Ramos (cell line): ENCODE measurements at regions not wholly inside any gene's neighbourhood (a gene's known extent, or its start where the extent isn't known, plus 50 kb on each side); places are given as distances from the start of the nearest gene placed in this dataset.
"Not testable (repeated sequence)": the region's sequence is repeated elsewhere in the genome, so short reads cannot be mapped to it uniquely, and the experiment has no call there.

Source experiments
- in situ Hi-C: fragments of 300-500 bp; cut with MboI; formaldehyde crosslinking; loops from one replicate; pipeline ENCODE4 v1.14.3; 2022; ENCODE audit warnings: low sequenced_read_pairs; ENCODE audit not compliant: unreplicated experiment

- in situ Hi-C loops = loop anchor here (25.0 kb wide), 1 partner anchor 143 kb away; no protein-coding TSS in a partner anchor
Measured at GRCh38 chr20:29318871-29319461, 1938.5 kb upstream of the DEFB115 start.

GRCh38 chr20:29319725-29320124 lies 1937.7 kb upstream of the DEFB115 start:
- in situ Hi-C loops = loop anchor here (25.0 kb wide), 1 partner anchor 143 kb away; no protein-coding TSS in a partner anchor

- in situ Hi-C loops = loop anchor here (25.0 kb wide), 1 partner anchor 142 kb away; no protein-coding TSS in a partner anchor
Measured at GRCh38 chr20:29320216-29320949, 1937.1 kb upstream of the DEFB115 start.

GRCh38 chr20:29323631-29324515 lies 1933.6 kb upstream of the DEFB115 start:
- in situ Hi-C loops = loop anchor here (25.0 kb wide), 1 partner anchor 138 kb away; no protein-coding TSS in a partner anchor

- in situ Hi-C loops = loop anchor here (25.0 kb wide), 1 partner anchor 138 kb away; no protein-coding TSS in a partner anchor
Measured at GRCh38 chr20:29324516-29325303, 1932.8 kb upstream of the DEFB115 start.

GRCh38 chr20:29325304-29325640 lies 1932.2 kb upstream of the DEFB115 start:
- in situ Hi-C loops = no loop called here

- in situ Hi-C loops = not testable (repeated sequence)
Measured at GRCh38 chr20:29325781-29326180, 1931.7 kb upstream of the DEFB115 start.

- in situ Hi-C loops = no loop called here
Measured at GRCh38 chr20:29326376-29327070, 1930.9 kb upstream of the DEFB115 start.

- in situ Hi-C loops = not testable (repeated sequence)
Measured at GRCh38 chr20:29327600-29328420, 1929.7 kb upstream of the DEFB115 start.

GRCh38 chr20:29330429-29331115 lies 1926.9 kb upstream of the DEFB115 start:
- in situ Hi-C loops = not testable (repeated sequence)

GRCh38 chr20:29349836-29350235 lies 1907.6 kb upstream of the DEFB115 start:
- in situ Hi-C loops = no loop called here

GRCh38 chr20:29375937-29376336 lies 1881.5 kb upstream of the DEFB115 start:
- in situ Hi-C loops = not testable (repeated sequence)

GRCh38 chr20:29392853-29393252 lies 1864.6 kb upstream of the DEFB115 start:
- in situ Hi-C loops = not testable (repeated sequence)

- in situ Hi-C loops = no loop called here
Measured at GRCh38 chr20:29408034-29408695, 1849.3 kb upstream of the DEFB115 start.

- in situ Hi-C loops = not testable (repeated sequence)
Measured at GRCh38 chr20:29408707-29409106, 1848.8 kb upstream of the DEFB115 start.

- in situ Hi-C loops = not testable (repeated sequence)
Measured at GRCh38 chr20:29409160-29409689, 1848.2 kb upstream of the DEFB115 start.
